HL-60 (cell line): ENCODE measurements at regions not wholly inside any gene's neighbourhood (a gene's known extent, or its start where the extent isn't known, plus 50 kb on each side); places are given as distances from the start of the nearest gene placed in this dataset.

Experiments
- CTCF ChIP-seq: IDR thresholded peaks from one replicate; pipeline ENCODE4 v1.5.1; 2011; ENCODE audit warnings: low read length, control low read depth, inconsistent platforms; ENCODE audit not compliant: insufficient read depth
- POLR2AphosphoS5 ChIP-seq: IDR thresholded peaks from 2 replicates; pipeline ENCODE4 v1.6.1; 2012; ENCODE audit warnings: low read depth
- SPI1 ChIP-seq: IDR thresholded peaks from 2 replicates; pipeline ENCODE4 v1.6.1; 2012; ENCODE audit warnings: low read depth, mild to moderate bottlenecking, borderline replicate concordance

- TF ChIP-seq CTCF (no peak), POLR2AphosphoS5 (no peak), SPI1 (no peak)
These were observed 409.6 kb upstream of the MAF start for GRCh38 chr16:80009971-80010659.
